Adrenal gland (tissue), 5 donors: ENCODE measurements at regions not wholly inside any gene's neighbourhood (a gene's known extent, or its start where the extent isn't known, plus 50 kb on each side); places are given as distances from the start of the nearest gene placed in this dataset.

Source experiments
- CTCF ChIP-seq, 6 experiments: fragments of 450-650 bp in 4 of 6; fragments of 200-600 bp in 2 of 6; sonication (generic) in 1 of 6; IDR thresholded peaks; 1 replicate in 5 of 6; 2 replicates in 1 of 6; pipeline versions ENCODE4 v1.5.1 to v1.8.0; 2016 to 2021; ENCODE audit warnings: antibody characterized with exemption in 6 of 6, mild to moderate bottlenecking in 2 of 6, moderate library complexity in 1 of 6
- POLR2A ChIP-seq, 2 donors: fragments of 450-650 bp; IDR thresholded peaks; one replicate each; pipeline ENCODE4 v1.6.1; 2017; ENCODE audit warnings: antibody characterized with exemption in 2 of 2, mild to moderate bottlenecking in 2 of 2, moderate library complexity in 1 of 2
- donor health status: DM: no; HTN: no; CAD: no.

GRCh38 chr9:87441251-87441650 is 56.4 kb upstream of the DAPK1 start:
- TF ChIP-seq CTCF (IDR thresholded peaks at IDR 0.05) = no peak
- TF ChIP-seq POLR2A (IDR thresholded peaks at IDR 0.05) = no peak
